T-helper 1 cell treated with Interleukin-12 subunit alpha and Interleukin-12 subunit beta and Interleukin-4 antibody, amounts not matched to agents 30 ng/mL and 1 ng/mL, for 36 hours (primary cell): ENCODE measurements at regions not wholly inside any gene's neighbourhood (a gene's known extent, or its start where the extent isn't known, plus 50 kb on each side); places are given as distances from the start of the nearest gene placed in this dataset.

Source experiments
- intact Hi-C: fragments of 100-400 bp; cut with micrococcal nuclease; formaldehyde crosslinking; loops from one replicate; pipeline ENCODE4 v1.15.1; 2024

- intact Hi-C loops: no loop called here
Observed at GRCh38 chr9:79974806-79975422, 403.1 kb downstream of the TLE4 start.

GRCh38 chr9:79973627-79974026 is 401.9 kb downstream of the TLE4 start:
- intact Hi-C loops: no loop called here

- intact Hi-C loops: no loop called here
Observed at GRCh38 chr9:79970146-79970425, 398.3 kb downstream of the TLE4 start.

- intact Hi-C loops: no loop called here
Observed at GRCh38 chr9:79969393-79970145, 397.8 kb downstream of the TLE4 start.

- intact Hi-C loops: no loop called here
Observed at GRCh38 chr9:79968533-79968932, 396.8 kb downstream of the TLE4 start.

- intact Hi-C loops: no loop called here
Observed at GRCh38 chr9:79962836-79963235, 391.1 kb downstream of the TLE4 start.

- intact Hi-C loops: no loop called here
Observed at GRCh38 chr9:79962150-79962549, 390.4 kb downstream of the TLE4 start.

GRCh38 chr9:79955300-79955699 is 383.5 kb downstream of the TLE4 start:
- intact Hi-C loops: loop anchor here (5.0 kb wide), 1 partner anchor 383 kb away; the partner anchor contains the start of gene TLE4

- intact Hi-C loops: no loop called here
Observed at GRCh38 chr9:79953908-79954307, 382.1 kb downstream of the TLE4 start.

- intact Hi-C loops: no loop called here
Observed at GRCh38 chr9:79952401-79952800, 380.6 kb downstream of the TLE4 start.

- intact Hi-C loops: loop anchor here (10.0 kb wide), 1 partner anchor 812 kb away; no protein-coding TSS in a partner anchor
Observed at GRCh38 chr9:79946712-79947111, 374.9 kb downstream of the TLE4 start.

GRCh38 chr9:79945495-79945894 is 373.7 kb downstream of the TLE4 start:
- intact Hi-C loops: loop anchor here (10.0 kb wide), 1 partner anchor 811 kb away; no protein-coding TSS in a partner anchor

- intact Hi-C loops: loop anchor here (10.0 kb wide), 1 partner anchor 810 kb away; no protein-coding TSS in a partner anchor
Observed at GRCh38 chr9:79945016-79945415, 373.3 kb downstream of the TLE4 start.

GRCh38 chr9:79940919-79941318 is 369.2 kb downstream of the TLE4 start:
- intact Hi-C loops: loop anchor here (10.0 kb wide), 1 partner anchor 806 kb away; no protein-coding TSS in a partner anchor

GRCh38 chr9:79939819-79940218 is 368.1 kb downstream of the TLE4 start:
- intact Hi-C loops: loop anchor here (10.0 kb wide), 1 partner anchor 805 kb away; no protein-coding TSS in a partner anchor

GRCh38 chr9:79936336-79936735 is 364.6 kb downstream of the TLE4 start:
- intact Hi-C loops: no loop called here

- intact Hi-C loops: no loop called here
Observed at GRCh38 chr9:79929285-79929684, 357.5 kb downstream of the TLE4 start.

GRCh38 chr9:79928661-79929223 is 357.0 kb downstream of the TLE4 start:
- intact Hi-C loops: no loop called here

GRCh38 chr9:79925326-79925725 is 353.6 kb downstream of the TLE4 start:
- intact Hi-C loops: loop anchor here (1.0 kb wide), 1 partner anchor 13 kb away; no protein-coding TSS in a partner anchor

GRCh38 chr9:79924836-79925235 is 353.1 kb downstream of the TLE4 start:
- intact Hi-C loops: loop anchor here (1.0 kb wide), 1 partner anchor 13 kb away; no protein-coding TSS in a partner anchor

- intact Hi-C loops: no loop called here
Observed at GRCh38 chr9:79917421-79917820, 345.7 kb downstream of the TLE4 start.

- intact Hi-C loops: no loop called here
Observed at GRCh38 chr9:79913867-79914266, 342.1 kb downstream of the TLE4 start.
